A673 (cell line): ENCODE measurements at regions not wholly inside any gene's neighbourhood (a gene's known extent, or its start where the extent isn't known, plus 50 kb on each side); places are given as distances from the start of the nearest gene placed in this dataset.

Experiments used
- BruUV-seq: library from RNA; stranded (reverse); fragments of 400-500 nt; replicated peaks from 2 replicates; lab custom pipeline; 2021; lab: Mats Ljungman, UMichigan
- CTCF ChIA-PET: fragments of 300-600 bp; sonication (Branson Sonifier 250); formaldehyde crosslinking; loops from one replicate; lab custom pipeline; 2022; ENCODE audit warnings: antibody characterized with exemption; lab: Charles Lee
- POLR2A ChIA-PET: fragments of 300-600 bp; sonication (Branson Sonifier 250); formaldehyde crosslinking; loops from one replicate; lab custom pipeline; 2022; ENCODE audit warnings: antibody characterized with exemption; ENCODE audit not compliant: low non-redundant PET; lab: Charles Lee
- DNase-seq: peaks from one replicate; pipeline ENCODE4 v3.0.0-alpha.2; 2015; ENCODE audit warnings: low spot score
- H3K27ac ChIP-seq: fragments of 200-600 bp; sonication (generic); 2 replicates; pipeline ENCODE4 v1.5.1; 2016; ENCODE audit warnings: mixed run types, low read depth, mild to moderate bottlenecking, mixed read lengths, antibody characterized with exemption, low read length; ENCODE audit not compliant: poor library complexity, severe bottlenecking
- H3K27me3 ChIP-seq: fragments of 200-600 bp; sonication (generic); replicated peaks from 2 replicates; pipeline ENCODE4 v1.6.1; 2017; ENCODE audit warnings: mixed run types, low read depth, mild to moderate bottlenecking, mixed read lengths, antibody characterized with exemption, low read length; ENCODE audit not compliant: insufficient read depth, poor library complexity
- H3K36me3 ChIP-seq: fragments of 200-600 bp; sonication (generic); 2 replicates; pipeline ENCODE4 v1.6.1; 2016; ENCODE audit warnings: mixed run types, mild to moderate bottlenecking, mixed read lengths, antibody characterized with exemption, low read length; ENCODE audit not compliant: insufficient read depth, poor library complexity, severe bottlenecking
- H3K4me1 ChIP-seq: fragments of 200-600 bp; sonication (generic); 2 replicates; pipeline ENCODE4 v1.6.1; 2017; ENCODE audit warnings: mixed run types, mild to moderate bottlenecking, mixed read lengths, antibody characterized with exemption, low read length; ENCODE audit not compliant: insufficient read depth, poor library complexity, severe bottlenecking
- H3K4me3 ChIP-seq: fragments of 200-600 bp; sonication (generic); 2 replicates; pipeline ENCODE4 v1.5.1; 2016; ENCODE audit warnings: low read depth, mixed run types, mild to moderate bottlenecking, mixed read lengths, low read length; ENCODE audit not compliant: poor library complexity, severe bottlenecking
- H3K9me3 ChIP-seq: fragments of 200-600 bp; sonication (generic); 2 replicates; pipeline ENCODE4 v1.6.1; 2016; ENCODE audit warnings: mixed run types, low read depth, mild to moderate bottlenecking, mixed read lengths, antibody characterized with exemption, low read length; ENCODE audit not compliant: poor library complexity, severe bottlenecking
- EZH2 ChIP-seq: fragments of 200-600 bp; sonication (generic); IDR thresholded peaks from 2 replicates; pipeline ENCODE4 v1.6.1; 2017; ENCODE audit warnings: borderline replicate concordance, low read depth, mild to moderate bottlenecking, mixed read lengths, antibody characterized with exemption, low read length; ENCODE audit not compliant: poor library complexity, severe bottlenecking
- intact Hi-C: fragments of 100-400 bp; cut with micrococcal nuclease; formaldehyde crosslinking; loops from one replicate; pipeline ENCODE4 v1.10.0; 2022; ENCODE audit not compliant: unreplicated experiment
- TF ChIP-seq, protein P1 (sequence below): fragments of 300-800, 200-600 bp; sonication (generic); conservative IDR thresholded peaks from 2 replicates; pipeline ENCODE4 v1.5.1; 2017; ENCODE audit warnings: low read depth, mild to moderate bottlenecking, antibody characterized with exemption, low read length, moderate library complexity, mixed read lengths

DNA sequence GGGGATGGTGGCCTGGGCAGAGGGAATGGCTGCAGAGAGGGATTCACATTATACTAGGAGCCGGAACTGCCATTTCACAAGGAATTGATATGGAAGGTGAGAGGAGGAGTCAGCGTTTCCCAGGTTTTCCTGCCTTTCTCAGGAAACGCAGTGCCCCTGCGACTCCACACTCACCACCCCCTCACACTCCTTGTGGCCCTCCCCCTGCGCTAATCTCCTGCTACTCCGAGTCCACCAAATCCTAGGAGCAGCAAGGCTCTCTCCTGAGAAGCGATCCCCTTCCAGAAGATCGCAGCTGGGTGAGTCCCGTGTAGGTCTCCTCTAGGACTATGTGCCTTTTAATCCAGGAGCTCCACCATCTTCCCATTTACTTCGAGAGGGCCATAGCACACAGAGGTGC is 140.6 kb downstream of the VAPA start:
- no peak for DNase-seq
- POLR2A ChIA-PET, result no interaction called here
- TF ChIP-seq EZH2, result no peak
- TF ChIP-seq, protein P1, sequence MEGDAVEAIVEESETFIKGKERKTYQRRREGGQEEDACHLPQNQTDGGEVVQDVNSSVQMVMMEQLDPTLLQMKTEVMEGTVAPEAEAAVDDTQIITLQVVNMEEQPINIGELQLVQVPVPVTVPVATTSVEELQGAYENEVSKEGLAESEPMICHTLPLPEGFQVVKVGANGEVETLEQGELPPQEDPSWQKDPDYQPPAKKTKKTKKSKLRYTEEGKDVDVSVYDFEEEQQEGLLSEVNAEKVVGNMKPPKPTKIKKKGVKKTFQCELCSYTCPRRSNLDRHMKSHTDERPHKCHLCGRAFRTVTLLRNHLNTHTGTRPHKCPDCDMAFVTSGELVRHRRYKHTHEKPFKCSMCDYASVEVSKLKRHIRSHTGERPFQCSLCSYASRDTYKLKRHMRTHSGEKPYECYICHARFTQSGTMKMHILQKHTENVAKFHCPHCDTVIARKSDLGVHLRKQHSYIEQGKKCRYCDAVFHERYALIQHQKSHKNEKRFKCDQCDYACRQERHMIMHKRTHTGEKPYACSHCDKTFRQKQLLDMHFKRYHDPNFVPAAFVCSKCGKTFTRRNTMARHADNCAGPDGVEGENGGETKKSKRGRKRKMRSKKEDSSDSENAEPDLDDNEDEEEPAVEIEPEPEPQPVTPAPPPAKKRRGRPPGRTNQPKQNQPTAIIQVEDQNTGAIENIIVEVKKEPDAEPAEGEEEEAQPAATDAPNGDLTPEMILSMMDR, result no peak
- Histone ChIP-seq H3K36me3 (no peaks in the 10 kb centered on the region), H3K9me3 (no peaks in the 10 kb centered on the region), H3K27ac (no peak overlapping the region), H3K4me1 (peaks cover 25% of the 10 kb centered on the region), H3K4me3 (no peak overlapping the region), H3K27me3 (no peaks in the 10 kb centered on the region)
- CTCF ChIA-PET, result no interaction called here
- intact Hi-C loops, result no loop called here
- BruUV-seq, result no TSS peak

DNA sequence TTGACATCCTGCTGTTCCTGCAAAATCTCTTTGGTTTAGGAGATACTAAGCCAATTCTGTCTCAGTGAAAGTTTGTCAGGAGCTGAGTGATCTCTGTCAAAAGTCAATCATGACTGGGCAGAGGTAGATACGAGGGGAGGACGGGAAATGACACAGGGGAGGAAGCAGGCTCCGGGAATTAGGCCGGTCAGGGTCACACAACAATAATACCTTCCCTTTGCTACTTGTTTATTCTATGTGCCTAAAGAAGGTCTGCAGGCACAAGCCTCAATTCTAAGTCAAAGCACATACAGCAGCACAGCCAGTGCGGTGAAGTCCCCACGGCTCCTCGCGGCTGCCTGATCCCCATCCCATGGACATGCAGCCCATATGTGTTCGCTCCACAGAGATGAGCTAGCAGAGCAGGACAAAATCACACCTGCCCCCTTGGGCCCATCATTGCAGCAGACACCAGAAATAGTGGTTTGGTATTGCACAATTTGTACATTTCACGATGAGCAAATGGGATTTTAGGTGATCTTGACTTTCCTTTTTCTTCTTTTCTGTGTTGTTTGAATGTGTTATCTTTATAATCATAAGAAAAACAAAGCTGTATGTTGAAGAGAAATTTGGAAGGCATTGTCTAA is 141.4 kb downstream of the VAPA start:
- no peak overlapping the region for H3K4me3 ChIP-seq
- no peaks in the 10 kb centered on the region for H3K9me3 ChIP-seq
- H3K27me3 ChIP-seq, result no peaks in the 10 kb centered on the region
- CTCF ChIA-PET, result no interaction called here
- peaks cover 34% of the 10 kb centered on the region for H3K4me1 ChIP-seq
- no peak for TF ChIP-seq EZH2
- TF ChIP-seq, protein P1, result no peak
- no peaks in the 10 kb centered on the region for H3K36me3 ChIP-seq
- DNase-seq, result no peak
- POLR2A ChIA-PET, result no interaction called here
- H3K27ac ChIP-seq, result no peak overlapping the region
- intact Hi-C loops, result no loop called here
- no TSS peak for BruUV-seq

DNA sequence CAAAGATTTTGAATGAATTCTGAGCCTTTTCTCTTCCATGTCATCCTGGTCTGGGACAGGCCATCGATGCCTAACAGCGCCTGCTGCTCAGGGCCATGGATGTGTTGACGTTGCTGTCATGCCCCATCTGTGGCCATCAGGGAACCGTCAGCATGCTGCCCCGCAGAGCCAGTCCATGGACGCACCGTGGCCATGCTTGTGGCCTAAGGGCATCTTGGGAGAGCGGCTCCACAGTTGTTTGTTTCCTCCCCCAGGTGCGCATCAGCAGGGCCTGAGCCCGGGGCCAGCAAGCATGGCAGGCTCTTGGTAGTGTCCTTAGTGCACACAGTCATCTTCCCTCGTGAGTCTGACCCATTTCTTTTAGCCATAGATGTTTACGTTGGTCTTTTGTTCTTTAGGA is 142.7 kb downstream of the VAPA start:
- Histone ChIP-seq H3K4me1 (peaks cover 47% of the 10 kb centered on the region), H3K36me3 (no peaks in the 10 kb centered on the region), H3K27ac (peak overlapping the region; percentile 88), H3K4me3 (no peak overlapping the region), H3K27me3 (no peaks in the 10 kb centered on the region), H3K9me3 (no peaks in the 10 kb centered on the region)
- intact Hi-C loops, result no loop called here
- no TSS peak for BruUV-seq
- TF ChIP-seq EZH2, result no peak
- TF ChIP-seq, protein P1, result no peak
- ChIA-PET POLR2A (no interaction called here), CTCF (no interaction called here)
- no peak for DNase-seq
